HUES64 (cell line): ENCODE measurements at regions not wholly inside any gene's neighbourhood (a gene's known extent, or its start where the extent isn't known, plus 50 kb on each side); places are given as distances from the start of the nearest gene placed in this dataset.

Source experiments
- H3K27ac ChIP-seq: 2 replicates; pipeline ENCODE4 v1.7.0; 2013; ENCODE audit warnings: low read depth, low read length, inconsistent platforms
- H3K27me3 ChIP-seq: 2 replicates; pipeline ENCODE4 v1.6.1; 2013; ENCODE audit warnings: mild to moderate bottlenecking, low read length; ENCODE audit not compliant: insufficient read depth
- H3K36me3 ChIP-seq: 2 replicates; pipeline ENCODE4 v1.6.1; 2013; ENCODE audit warnings: mild to moderate bottlenecking, low read length; ENCODE audit not compliant: insufficient read depth
- H3K4me1 ChIP-seq: 2 replicates; pipeline ENCODE4 v1.6.1; 2013; ENCODE audit warnings: mild to moderate bottlenecking, low read length, moderate library complexity; ENCODE audit not compliant: insufficient read depth
- H3K4me3 ChIP-seq: 2 replicates; pipeline ENCODE4 v1.5.1; 2013; ENCODE audit warnings: mild to moderate bottlenecking, low read length, moderate library complexity
- H3K9ac ChIP-seq: 2 replicates; pipeline ENCODE4 v1.6.1; 2013; ENCODE audit warnings: mild to moderate bottlenecking, low read depth, low read length
- H3K9me3 ChIP-seq: 2 replicates; pipeline ENCODE4 v1.6.1; 2013; ENCODE audit warnings: low read depth, low read length; ENCODE audit not compliant: insufficient read depth
- WGBS: fragments of 150-250, 120-280 bp; methylation state at CpG from one replicate; pipeline ENCODE4 v1.1.7; 2013; ENCODE audit warnings: missing lambda C conversion rate; 5-methylcytosine and 5-hydroxymethylcytosine counted together

DNA sequence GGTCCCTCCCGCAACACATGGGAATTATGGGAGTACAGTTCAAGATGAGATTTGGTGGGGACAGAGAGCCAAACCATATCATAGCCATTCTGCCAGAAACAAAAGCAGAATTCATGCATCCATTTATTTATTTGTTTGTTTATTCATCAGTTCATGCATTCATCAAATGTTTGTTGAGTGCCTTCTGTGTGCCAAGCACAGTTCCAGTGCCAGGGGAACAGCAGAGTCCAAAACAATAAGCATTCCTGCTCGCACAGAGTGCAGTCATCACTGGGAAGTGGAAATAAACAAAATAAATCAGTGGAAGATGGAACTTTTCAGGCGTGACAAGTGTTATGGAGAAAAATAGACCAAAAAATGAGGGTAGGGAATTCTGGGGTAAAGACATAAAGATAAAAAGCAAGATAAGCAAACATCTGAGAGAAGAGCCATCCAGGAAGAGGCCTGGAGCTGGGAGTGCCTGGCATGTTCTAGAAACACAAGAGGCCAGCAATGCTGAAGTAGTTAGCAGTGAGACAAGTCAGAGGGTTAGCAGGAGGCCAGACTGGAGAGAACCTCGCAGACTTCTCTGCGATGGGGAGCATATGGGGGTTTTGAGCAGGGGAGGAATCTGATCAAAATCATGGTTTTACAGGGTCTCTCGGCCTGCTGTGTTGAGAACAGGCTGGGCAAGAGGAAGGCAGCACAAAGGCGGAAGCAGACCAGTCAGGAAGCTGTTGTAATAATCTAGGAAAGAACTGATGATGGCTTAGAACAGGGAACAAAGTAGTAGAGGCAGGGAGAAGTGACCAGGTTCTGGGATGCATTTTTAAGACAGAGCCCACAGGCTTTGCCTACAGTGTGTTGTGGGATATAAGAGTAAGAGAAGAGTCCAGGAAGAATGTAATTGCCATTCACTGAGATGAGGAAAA is 113.2 kb downstream of the GLUL start:
- H3K27me3 ChIP-seq: no peaks in the 10 kb centered on the region
- no peak overlapping the region for H3K4me3 ChIP-seq
- peaks cover 17% of the 10 kb centered on the region; the same call in 1 of the 2 replicates for H3K4me1 ChIP-seq
- WGBS: 94% methylated on average over 6 of the region's 7 CpGs
- H3K36me3 ChIP-seq: no peaks in the 10 kb centered on the region
- H3K27ac ChIP-seq: no peak overlapping the region
- H3K9ac ChIP-seq: no peak overlapping the region
- no peaks in the 10 kb centered on the region for H3K9me3 ChIP-seq

- Histone ChIP-seq H3K27me3 (no peaks in the 10 kb centered on the region), H3K4me3 (no peak overlapping the region), H3K4me1 (peaks cover 10% of the 10 kb centered on the region; the same call in 1 of the 2 replicates), H3K9me3 (no peaks in the 10 kb centered on the region), H3K27ac (no peak overlapping the region), H3K9ac (no peak overlapping the region), H3K36me3 (no peaks in the 10 kb centered on the region)
- 90% methylated on average over 3 of the region's 4 CpGs for WGBS
These were observed 116.3 kb downstream of the GLUL start for GRCh38 chr1:182275271-182275670.

- 95% methylated on average over 4 of the region's 6 CpGs for WGBS
These were observed 117.0 kb downstream of the GLUL start for GRCh38 chr1:182274618-182275017.

DNA sequence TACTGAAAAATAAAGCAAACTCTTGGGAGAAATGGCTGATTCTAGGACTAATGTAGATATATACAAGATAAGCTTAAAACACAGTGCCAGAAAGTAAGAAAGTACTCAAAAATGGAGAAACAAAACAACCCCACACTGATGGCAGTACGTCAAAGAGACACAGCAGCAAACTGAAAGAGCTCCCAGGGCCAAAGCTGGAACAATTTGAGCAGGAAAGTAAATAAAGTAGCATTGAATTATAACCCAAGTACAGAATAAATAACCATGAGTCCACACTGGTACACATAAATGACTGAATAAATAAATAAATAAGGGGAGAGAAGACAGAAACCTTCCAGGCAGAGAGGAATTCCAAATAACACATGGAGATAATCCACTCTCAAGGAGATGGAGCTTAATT is 120.9 kb downstream of the GLUL start:
- Histone ChIP-seq H3K27ac (no peak overlapping the region), H3K4me1 (no peaks in the 10 kb centered on the region), H3K9ac (no peak overlapping the region), H3K36me3 (no peaks in the 10 kb centered on the region), H3K27me3 (no peaks in the 10 kb centered on the region), H3K9me3 (no peaks in the 10 kb centered on the region), H3K4me3 (no peak overlapping the region)
- WGBS: 88% methylated on average over 1 of the region's 1 CpG

More at GRCh38 chr1:182274618-182275017, 117.0 kb downstream of the GLUL start:
- Histone ChIP-seq H3K9ac (no peak overlapping the region), H3K4me1 (peaks cover 5% of the 10 kb centered on the region; the same call in 1 of the 2 replicates), H3K36me3 (no peaks in the 10 kb centered on the region), H3K27me3 (no peaks in the 10 kb centered on the region), H3K9me3 (no peaks in the 10 kb centered on the region), H3K27ac (no peak overlapping the region), H3K4me3 (no peak overlapping the region)

GRCh38 chr1:182269097-182269496 is 122.5 kb downstream of the GLUL start:
- Histone ChIP-seq H3K9ac (no peak overlapping the region), H3K27ac (no peak overlapping the region), H3K9me3 (no peaks in the 10 kb centered on the region), H3K4me1 (no peaks in the 10 kb centered on the region), H3K36me3 (no peaks in the 10 kb centered on the region), H3K27me3 (no peaks in the 10 kb centered on the region), H3K4me3 (no peak overlapping the region)
- 98% methylated on average over 2 of the region's 3 CpGs for WGBS

DNA sequence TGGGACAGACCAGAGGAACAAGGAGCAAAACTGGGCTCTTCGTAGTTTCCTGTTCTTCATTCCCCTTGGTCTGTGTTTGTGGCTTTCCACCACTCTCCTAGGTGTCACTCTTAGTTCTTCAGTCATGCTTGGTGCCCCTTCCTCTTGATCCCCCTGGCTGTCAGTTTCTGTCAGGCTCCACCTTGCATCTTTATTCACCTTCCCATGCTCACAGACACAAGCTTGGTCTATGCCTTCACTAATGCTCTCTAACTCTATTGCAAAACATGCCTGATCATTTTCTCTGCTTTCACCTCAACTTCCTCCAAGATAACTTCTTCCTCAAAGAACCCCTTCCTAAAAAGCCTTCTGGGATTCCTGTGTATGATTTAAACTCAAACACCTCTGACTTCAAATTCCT is 122.9 kb downstream of the GLUL start:
- Histone ChIP-seq H3K27ac (no peak overlapping the region), H3K9ac (no peak overlapping the region), H3K9me3 (no peaks in the 10 kb centered on the region), H3K4me3 (no peak overlapping the region), H3K4me1 (no peaks in the 10 kb centered on the region), H3K36me3 (no peaks in the 10 kb centered on the region), H3K27me3 (no peaks in the 10 kb centered on the region)
- 81% methylated on average over 1 of the region's 1 CpG for WGBS

DNA sequence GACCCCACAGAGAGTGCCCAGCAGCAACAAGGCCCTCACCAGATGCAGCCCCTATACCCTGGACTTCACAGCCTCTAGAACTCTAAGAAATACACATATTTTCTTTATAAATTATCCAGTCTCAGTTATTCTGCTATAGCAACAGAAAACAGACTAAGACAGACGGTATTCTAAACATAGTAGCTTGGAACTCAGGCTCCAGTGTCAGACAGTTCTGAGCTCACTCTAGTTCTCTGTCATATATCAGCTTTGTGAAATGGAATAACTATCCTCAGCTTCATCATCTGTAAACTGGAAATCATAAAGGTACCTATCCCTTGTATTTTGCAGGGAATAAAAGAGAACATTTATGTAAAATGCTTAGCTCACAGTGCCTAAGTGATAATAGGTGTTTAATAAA is 127.4 kb downstream of the GLUL start:
- Histone ChIP-seq H3K27me3 (no peaks in the 10 kb centered on the region), H3K9me3 (no peaks in the 10 kb centered on the region), H3K9ac (no peak overlapping the region), H3K4me1 (no peaks in the 10 kb centered on the region), H3K36me3 (no peaks in the 10 kb centered on the region), H3K4me3 (no peak overlapping the region), H3K27ac (no peak overlapping the region)
- WGBS: 95% methylated on average over 1 of the region's 1 CpG

DNA sequence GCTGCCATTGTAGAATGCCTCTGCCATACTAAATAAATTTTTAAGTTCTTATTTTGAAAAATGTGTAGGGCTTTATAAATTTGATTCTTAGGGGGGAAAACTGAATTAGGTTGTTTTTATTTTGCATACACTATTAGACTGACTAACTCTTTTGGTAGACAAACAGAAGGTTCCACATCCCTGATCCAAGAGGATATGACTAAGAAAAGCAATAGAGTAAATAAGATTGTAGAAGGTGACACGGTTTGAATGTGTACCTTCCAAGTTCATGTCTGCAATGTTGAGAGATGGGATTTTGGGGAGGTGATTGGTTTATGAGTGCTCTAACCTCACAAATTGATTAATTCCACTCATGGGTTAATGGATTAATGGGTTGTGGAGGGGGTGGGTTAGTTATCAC is 127.9 kb downstream of the GLUL start:
- Histone ChIP-seq H3K27me3 (no peaks in the 10 kb centered on the region), H3K36me3 (no peaks in the 10 kb centered on the region), H3K27ac (no peak overlapping the region), H3K4me1 (no peaks in the 10 kb centered on the region), H3K9me3 (no peaks in the 10 kb centered on the region), H3K9ac (no peak overlapping the region), H3K4me3 (no peak overlapping the region)
- WGBS: 83% methylated on average over 1 of the region's 1 CpG

DNA sequence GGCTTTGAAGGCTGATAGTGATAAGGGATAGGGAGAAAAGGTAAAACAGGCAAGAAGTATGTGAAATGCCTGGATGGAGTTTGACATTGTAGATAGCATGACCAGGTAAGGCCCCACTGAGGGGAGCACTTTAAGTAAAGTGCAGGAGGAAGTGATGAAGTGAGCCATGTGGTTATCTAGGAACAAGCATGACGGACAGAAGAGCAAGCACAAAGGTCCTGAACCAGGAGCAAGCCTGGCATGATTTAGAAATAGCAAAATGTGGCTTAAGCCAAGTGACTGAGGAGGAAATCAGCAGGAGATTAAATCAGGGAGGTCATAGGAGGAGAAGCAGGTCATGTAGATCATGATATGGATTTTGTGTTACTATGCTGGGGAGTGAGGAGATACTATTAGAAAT is 129.2 kb downstream of the GLUL start:
- Histone ChIP-seq H3K9me3 (no peaks in the 10 kb centered on the region), H3K9ac (no peak overlapping the region), H3K4me1 (no peaks in the 10 kb centered on the region), H3K27me3 (no peaks in the 10 kb centered on the region), H3K36me3 (no peaks in the 10 kb centered on the region), H3K4me3 (no peak overlapping the region), H3K27ac (no peak overlapping the region)
- 83% methylated on average over 1 of the region's 1 CpG for WGBS

GRCh38 chr1:182261655-182262054 is 129.9 kb downstream of the GLUL start:
- H3K36me3 ChIP-seq: no peaks in the 10 kb centered on the region
- H3K4me1 ChIP-seq: no peaks in the 10 kb centered on the region
- WGBS: 82% methylated on average over 1 of the region's 1 CpG
- no peak overlapping the region for H3K27ac ChIP-seq
- H3K27me3 ChIP-seq: no peaks in the 10 kb centered on the region
- H3K9me3 ChIP-seq: no peaks in the 10 kb centered on the region
- H3K9ac ChIP-seq: no peak overlapping the region
- H3K4me3 ChIP-seq: no peak overlapping the region

GRCh38 chr1:182260516-182260915 is 131.1 kb downstream of the GLUL start:
- 92% methylated on average over 4 of the region's 4 CpGs for WGBS
- no peak overlapping the region for H3K4me3 ChIP-seq
- no peak overlapping the region for H3K27ac ChIP-seq
- no peaks in the 10 kb centered on the region for H3K27me3 ChIP-seq
- no peaks in the 10 kb centered on the region for H3K4me1 ChIP-seq
- H3K36me3 ChIP-seq: no peaks in the 10 kb centered on the region
- no peaks in the 10 kb centered on the region for H3K9me3 ChIP-seq
- no peak overlapping the region for H3K9ac ChIP-seq
